ENCODE measurements at regions not wholly inside any gene's neighbourhood (a gene's known extent, or its start where the extent isn't known, plus 50 kb on each side); places are given as distances from the start of the nearest gene placed in this dataset.

GRCh38 chr21:24705201-24705600, 902.1 kb downstream of the MRPL39 start:
- Histone ChIP-seq H3K79me2 (ENCODE audit: low read length) (no peaks in the 10 kb centered on the region), H2AFZ (ENCODE audit: low read length) (no peak overlapping the region), H3K9ac (ENCODE audit: low read length) (no peak overlapping the region), H3K4me3 (ENCODE audit: low read length) (no peak overlapping the region), H3K4me1 (ENCODE audit: low read length) (no peaks in the 10 kb centered on the region), H4K20me1 (ENCODE audit: insufficient read depth, low read length) (no peaks in the 10 kb centered on the region), H3K9me3 (replicated peaks; ENCODE audit: insufficient read depth, low read length) (no peaks in the 10 kb centered on the region), H3K9me2 (replicated peaks; ENCODE audit: insufficient read depth, low read length) (no peaks in the 10 kb centered on the region), H3K27ac (ENCODE audit: low read length) (no peak overlapping the region), H3K27me3 (replicated peaks; ENCODE audit: insufficient read depth, low read length) (no peaks in the 10 kb centered on the region), H3F3A (ENCODE audit: insufficient read depth, low read length) (no peaks in the 10 kb centered on the region), H3K4me2 (ENCODE audit: low read depth, low read length) (no peak overlapping the region), H3K36me3 (replicated peaks; ENCODE audit: insufficient read depth, low read length) (no peaks in the 10 kb centered on the region)
- no peak for DNase-seq
- no peak for TF ChIP-seq CTCF (IDR thresholded peaks at IDR 0.05; ENCODE audit: low read length)
- no peak for TF ChIP-seq EZH2 (optimal IDR thresholded peaks at IDR 0.05; ENCODE audit: low read depth, low read length)
- TF ChIP-seq EZH2phosphoT487 (IDR thresholded peaks at IDR 0.05; ENCODE audit: low read length), result no peak

- H3K36me3 ChIP-seq (replicated peaks; ENCODE audit: insufficient read depth, low read length), result no peaks in the 10 kb centered on the region
- H3K27me3 ChIP-seq (replicated peaks; ENCODE audit: insufficient read depth, low read length), result no peaks in the 10 kb centered on the region
- H3K9me2 ChIP-seq (replicated peaks; ENCODE audit: insufficient read depth, low read length), result no peaks in the 10 kb centered on the region
- no peaks in the 10 kb centered on the region for H3K79me2 ChIP-seq (ENCODE audit: low read length)
- H3K4me1 ChIP-seq (ENCODE audit: low read length), result no peaks in the 10 kb centered on the region
- DNase-seq, result no peak
- H3K4me3 ChIP-seq (ENCODE audit: low read length), result no peak overlapping the region
- no peaks in the 10 kb centered on the region for H3F3A ChIP-seq (ENCODE audit: insufficient read depth, low read length)
- 0 out of 2 replicates have a peak overlapping the region, but pooled peaks have one; percentile 22 for H3K4me2 ChIP-seq (ENCODE audit: low read depth, low read length)
- H2AFZ ChIP-seq (ENCODE audit: low read length), result no peak overlapping the region
- no peak overlapping the region for H3K9ac ChIP-seq (ENCODE audit: low read length)
- H3K27ac ChIP-seq (ENCODE audit: low read length), result no peak overlapping the region
- H4K20me1 ChIP-seq (ENCODE audit: insufficient read depth, low read length), result no peaks in the 10 kb centered on the region
- TF ChIP-seq CTCF (IDR thresholded peaks at IDR 0.05; ENCODE audit: low read length) (no peak), EZH2phosphoT487 (IDR thresholded peaks at IDR 0.05; ENCODE audit: low read length) (no peak), EZH2 (optimal IDR thresholded peaks at IDR 0.05; ENCODE audit: low read depth, low read length) (no peak)
- H3K9me3 ChIP-seq (replicated peaks; ENCODE audit: insufficient read depth, low read length), result no peaks in the 10 kb centered on the region
Observed at GRCh38 chr21:24693779-24694178, 913.5 kb downstream of the MRPL39 start.

GRCh38 chr21:24681456-24681855, 925.8 kb downstream of the MRPL39 start:
- H3K36me3 ChIP-seq (replicated peaks; ENCODE audit: insufficient read depth, low read length), result no peaks in the 10 kb centered on the region
- no peaks in the 10 kb centered on the region for H3K4me1 ChIP-seq (ENCODE audit: low read length)
- H2AFZ ChIP-seq (ENCODE audit: low read length), result no peak overlapping the region
- no peaks in the 10 kb centered on the region for H4K20me1 ChIP-seq (ENCODE audit: insufficient read depth, low read length)
- H3K27me3 ChIP-seq (replicated peaks; ENCODE audit: insufficient read depth, low read length), result no peaks in the 10 kb centered on the region
- no peak for DNase-seq
- no peak overlapping the region for H3K4me2 ChIP-seq (ENCODE audit: low read depth, low read length)
- H3K27ac ChIP-seq (ENCODE audit: low read length), result no peak overlapping the region
- TF ChIP-seq EZH2 (optimal IDR thresholded peaks at IDR 0.05; ENCODE audit: low read depth, low read length), result no peak
- no peak for TF ChIP-seq CTCF (IDR thresholded peaks at IDR 0.05; ENCODE audit: low read length)
- TF ChIP-seq EZH2phosphoT487 (IDR thresholded peaks at IDR 0.05; ENCODE audit: low read length), result no peak
- no peaks in the 10 kb centered on the region for H3K79me2 ChIP-seq (ENCODE audit: low read length)
- no peak overlapping the region for H3K4me3 ChIP-seq (ENCODE audit: low read length)
- no peaks in the 10 kb centered on the region for H3F3A ChIP-seq (ENCODE audit: insufficient read depth, low read length)
- H3K9me3 ChIP-seq (replicated peaks; ENCODE audit: insufficient read depth, low read length), result no peaks in the 10 kb centered on the region
- no peaks in the 10 kb centered on the region for H3K9me2 ChIP-seq (replicated peaks; ENCODE audit: insufficient read depth, low read length)
- H3K9ac ChIP-seq (ENCODE audit: low read length), result no peak overlapping the region
